CD4-positive, alpha-beta T cell treated with Interferon alpha-2 for 1 hour (primary cell): ENCODE measurements at regions not wholly inside any gene's neighbourhood (a gene's known extent, or its start where the extent isn't known, plus 50 kb on each side); places are given as distances from the start of the nearest gene placed in this dataset.

Source experiments
- DNase-seq, 2 donors: peaks; one replicate each; pipeline ENCODE4 v3.0.0-alpha.2; 2020 to 2022

DNA sequence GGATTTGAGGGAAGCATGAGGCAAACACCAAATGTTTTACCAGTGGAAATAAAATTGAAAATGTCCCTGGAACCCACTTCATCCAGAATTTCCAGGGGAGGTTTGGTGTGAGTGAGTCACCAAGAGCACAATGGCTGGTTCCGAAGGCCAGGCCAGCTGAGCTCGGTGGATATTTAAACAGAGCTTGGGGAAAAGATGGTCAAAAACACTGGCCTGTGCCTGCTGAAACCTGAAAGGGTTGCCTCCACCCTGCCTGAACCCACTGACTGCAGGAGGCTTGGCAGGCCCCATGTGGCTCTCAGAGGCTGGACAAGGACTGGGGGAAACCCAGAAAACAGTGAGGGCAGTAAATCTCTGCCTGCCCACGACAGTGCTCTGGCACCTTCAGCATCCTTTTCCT is 93.9 kb downstream of the TTC32 start:
- no peak for DNase-seq

- DNase-seq, result no peak
These were observed 94.4 kb downstream of the TTC32 start for GRCh38 chr2:19807346-19807745.

DNA sequence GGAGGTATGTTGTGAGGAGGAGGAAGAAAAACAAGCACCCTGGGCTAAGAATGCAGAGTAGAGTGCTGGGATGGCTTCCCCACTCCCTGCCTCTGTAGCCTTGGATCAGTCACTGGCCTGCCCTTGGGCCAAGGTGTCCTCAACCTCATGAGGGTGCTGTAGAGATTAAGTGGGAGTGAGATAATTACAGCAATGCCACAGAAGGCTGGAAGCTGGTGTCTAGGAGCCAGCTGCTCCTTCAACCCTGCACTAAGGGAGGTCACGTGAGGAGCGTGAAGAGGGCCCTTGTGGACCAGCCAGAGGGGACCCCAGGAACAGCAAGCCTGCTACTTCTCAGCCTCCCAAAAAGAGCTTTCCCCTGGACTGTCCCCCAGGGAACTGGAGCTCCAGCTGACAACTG is 95.2 kb downstream of the TTC32 start:
- no peak for DNase-seq

DNA sequence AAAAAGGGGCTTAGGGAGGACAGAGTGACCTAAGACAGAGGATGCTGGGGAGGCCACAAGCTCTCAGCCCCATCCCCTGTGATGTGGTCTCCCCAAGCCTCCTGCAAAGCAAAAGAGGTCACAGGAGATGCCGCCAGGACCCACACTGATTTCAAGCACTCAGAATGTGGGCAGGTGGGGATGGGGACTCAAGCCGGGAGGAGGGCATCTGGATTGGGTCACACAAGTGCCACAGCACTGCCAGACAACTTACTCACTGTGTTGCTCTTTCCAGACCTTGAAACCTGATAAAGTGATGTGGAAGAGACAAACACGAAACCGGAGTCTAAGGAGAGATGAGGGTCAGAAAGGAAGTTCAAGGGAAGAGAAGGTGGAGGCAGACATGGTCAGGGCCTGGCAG is 95.7 kb downstream of the TTC32 start:
- DNase-seq, result no peak

- no peak for DNase-seq
These were observed 96.5 kb downstream of the TTC32 start for GRCh38 chr2:19805266-19805665.

DNA sequence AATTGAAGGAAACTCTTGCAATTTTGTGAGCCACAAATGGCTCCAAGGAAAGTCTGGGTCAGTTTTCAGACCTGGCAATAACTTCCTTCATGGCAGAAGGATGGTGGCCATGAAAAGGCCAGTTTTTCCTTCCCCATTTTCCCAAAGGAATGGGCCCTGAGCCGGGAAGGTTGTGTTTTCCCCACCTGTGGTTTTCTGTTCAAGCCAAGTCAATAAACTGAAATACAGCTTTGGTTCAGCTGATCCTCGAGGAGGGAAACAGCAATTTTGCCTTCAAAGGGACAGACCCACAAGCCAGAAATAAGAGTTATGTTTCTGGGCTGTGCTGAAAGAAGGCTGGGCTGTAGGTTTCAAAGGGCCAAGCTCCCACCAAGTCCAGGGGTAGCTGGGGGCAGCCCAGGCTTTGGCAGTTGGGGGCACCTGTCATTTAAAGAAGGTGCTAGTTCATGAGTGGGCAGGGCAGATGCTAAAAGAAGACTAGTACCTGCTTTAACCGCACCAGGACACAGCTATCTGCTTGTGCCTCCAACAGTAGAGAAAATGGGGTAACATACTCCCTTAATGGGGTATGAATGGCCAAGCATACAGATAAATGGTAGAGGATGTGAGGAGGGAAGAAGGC is 97.0 kb downstream of the TTC32 start:
- no peak for DNase-seq

DNA sequence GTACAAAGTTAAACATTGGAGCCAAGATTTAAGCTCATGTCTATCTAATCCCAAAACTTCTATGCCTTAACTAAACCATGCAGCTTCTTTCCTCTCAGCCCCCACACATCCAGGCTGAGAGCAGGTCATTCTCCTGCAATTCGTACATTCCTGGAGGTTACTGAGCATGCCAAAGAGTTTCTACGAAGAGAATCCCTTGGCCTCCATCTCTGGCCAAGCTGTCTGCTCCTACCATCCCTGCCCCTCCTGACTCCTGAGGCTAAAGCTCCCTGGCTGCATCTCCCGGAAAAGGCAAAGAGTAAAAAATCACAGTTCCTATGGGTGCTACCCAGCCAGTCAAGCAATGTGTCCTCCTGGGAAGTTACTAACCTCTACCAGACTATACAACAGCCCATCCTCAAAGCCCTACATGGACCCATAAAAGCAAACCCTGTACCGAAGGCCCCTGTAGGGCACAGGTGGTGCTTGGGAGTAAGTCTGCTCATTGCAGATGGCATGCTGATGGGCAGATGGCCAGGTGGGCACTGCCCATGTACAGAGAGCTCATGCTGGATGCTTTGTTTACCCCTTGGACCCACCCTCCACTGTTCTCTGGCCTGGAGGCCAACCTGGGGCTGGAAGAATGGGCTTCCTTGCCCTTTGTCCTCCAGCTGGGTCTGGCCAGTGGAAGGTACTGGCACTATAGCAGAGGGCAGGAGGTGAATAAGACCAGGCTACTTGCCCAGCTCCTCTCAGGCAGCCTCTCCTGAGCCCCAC is 99.5 kb downstream of the TTC32 start:
- no peak for DNase-seq

GRCh38 chr2:19801367-19802080 is 100.3 kb downstream of the TTC32 start:
- DNase-seq, result no peak

- DNase-seq, result no peak
These were observed 101.0 kb downstream of the TTC32 start for GRCh38 chr2:19800796-19801195.

GRCh38 chr2:19799881-19800780 is 101.7 kb downstream of the TTC32 start:
- DNase-seq, result no peak

DNA sequence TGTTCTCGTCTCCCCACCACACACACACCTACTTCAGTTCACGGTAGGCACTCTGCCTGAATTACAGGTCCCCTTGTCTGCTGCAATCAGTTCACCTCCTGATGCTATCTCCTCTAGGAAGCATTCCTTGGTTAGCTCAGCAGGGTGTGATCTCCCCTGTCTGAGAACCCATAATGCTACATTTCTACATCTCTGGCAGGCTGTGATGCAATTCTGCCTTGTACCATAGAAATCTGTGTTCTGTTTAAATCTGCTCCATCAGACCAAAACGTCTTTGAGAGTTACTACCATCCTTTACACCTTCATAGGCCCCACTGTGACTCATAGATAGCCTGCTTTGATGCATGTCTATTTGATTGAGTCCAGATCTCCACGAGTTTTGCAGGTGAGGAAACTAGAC is 103.9 kb downstream of the TTC32 start:
- DNase-seq, result no peak

- no peak for DNase-seq
These were observed 104.5 kb downstream of the TTC32 start for GRCh38 chr2:19797243-19797810.

DNA sequence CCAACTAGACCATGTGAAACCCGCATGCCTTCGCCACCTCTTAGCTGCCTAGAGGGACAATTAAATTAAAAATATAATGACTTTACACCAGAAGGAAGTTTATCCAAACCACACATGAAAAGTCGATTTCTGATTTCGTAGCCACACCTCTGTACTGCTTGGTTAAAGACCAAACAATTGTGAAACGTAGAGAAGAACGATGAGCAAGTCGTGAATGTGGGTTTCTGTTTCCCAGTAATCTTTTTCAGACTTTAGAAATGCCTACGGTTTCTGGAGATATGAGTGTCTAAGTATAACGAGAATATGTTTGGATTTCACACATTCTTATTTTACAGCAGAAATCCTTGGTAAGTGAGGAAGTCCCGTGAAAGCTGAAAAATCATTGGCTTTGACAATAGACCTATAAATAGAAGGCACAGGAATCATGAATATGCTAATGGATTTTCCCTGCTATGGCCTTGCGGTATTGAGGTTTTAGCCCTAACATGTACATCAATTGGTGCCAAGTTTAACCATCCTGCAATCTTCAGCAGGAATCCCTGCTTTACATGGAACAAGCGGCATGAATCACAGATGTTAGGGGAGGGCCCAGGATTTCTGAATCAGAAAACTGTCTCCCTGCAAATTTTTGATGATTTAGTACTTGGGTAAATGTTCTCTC is 105.6 kb downstream of the TTC32 start:
- no peak for DNase-seq

GRCh38 chr2:19793132-19793750 is 108.5 kb downstream of the TTC32 start:
- DNase-seq, result no peak

DNA sequence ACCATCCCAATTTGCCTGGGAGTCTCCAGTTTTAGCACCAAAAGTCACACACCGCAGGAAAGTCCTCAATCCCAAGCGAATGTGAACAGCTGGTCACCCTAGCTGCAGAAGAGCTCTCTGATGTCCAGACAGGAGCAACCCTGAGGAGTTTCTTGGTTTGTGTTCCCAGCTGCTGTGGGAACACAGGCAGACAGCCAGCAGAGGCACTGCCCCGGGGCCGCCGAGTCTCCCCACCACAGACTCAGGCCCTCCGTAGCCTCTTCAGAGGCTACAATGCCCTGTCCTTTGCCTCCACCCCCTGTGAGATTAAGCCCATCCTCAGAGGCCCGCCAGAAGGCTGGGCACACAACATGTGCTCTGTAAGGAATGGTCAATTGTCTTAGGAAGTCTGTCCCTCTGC is 111.5 kb downstream of the TTC32 start:
- DNase-seq, result no peak

GRCh38 chr2:19787134-19787533 is 114.6 kb downstream of the TTC32 start:
- DNase-seq, result no peak

GRCh38 chr2:19786408-19787058 is 115.2 kb downstream of the TTC32 start:
- DNase-seq, result no peak

DNA sequence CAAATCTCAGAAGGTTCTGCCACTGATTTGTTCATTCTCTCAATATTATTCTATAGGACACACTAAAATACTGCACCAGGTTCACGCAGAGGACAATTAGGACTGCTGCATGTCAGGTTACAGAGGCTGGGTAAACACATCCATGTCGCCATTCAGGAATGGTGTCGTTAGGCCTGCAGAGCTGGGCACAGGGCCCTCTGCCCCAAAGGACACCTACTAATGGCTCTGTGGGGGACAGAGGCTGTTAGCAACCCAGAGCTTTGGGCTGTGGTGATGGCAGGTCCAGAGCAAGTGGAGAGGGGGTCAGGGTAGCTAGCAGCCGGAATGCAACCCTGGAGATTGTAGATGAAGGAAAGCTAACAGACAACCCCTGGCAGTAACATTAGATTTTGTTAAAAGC is 115.9 kb downstream of the TTC32 start:
- no peak for DNase-seq

DNA sequence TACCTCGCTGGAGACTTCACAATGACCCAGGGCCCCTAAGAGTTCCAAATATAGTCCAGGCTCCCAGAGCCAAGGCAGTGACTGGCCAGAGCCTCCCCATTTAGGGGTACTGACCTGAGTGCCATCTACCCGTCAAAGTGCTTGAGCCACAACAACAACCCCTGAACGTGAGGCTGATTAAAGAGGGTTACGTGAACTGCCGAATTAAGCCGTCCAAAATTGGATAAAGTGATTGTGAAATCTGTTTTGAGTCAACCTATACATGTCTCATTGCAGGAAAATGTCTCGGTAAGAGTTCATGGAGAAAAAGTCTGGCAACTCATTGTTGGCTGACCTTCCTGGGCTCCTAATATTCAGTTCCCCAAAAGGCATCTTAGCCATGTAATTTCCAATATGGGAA is 116.3 kb downstream of the TTC32 start:
- DNase-seq, result no peak

DNA sequence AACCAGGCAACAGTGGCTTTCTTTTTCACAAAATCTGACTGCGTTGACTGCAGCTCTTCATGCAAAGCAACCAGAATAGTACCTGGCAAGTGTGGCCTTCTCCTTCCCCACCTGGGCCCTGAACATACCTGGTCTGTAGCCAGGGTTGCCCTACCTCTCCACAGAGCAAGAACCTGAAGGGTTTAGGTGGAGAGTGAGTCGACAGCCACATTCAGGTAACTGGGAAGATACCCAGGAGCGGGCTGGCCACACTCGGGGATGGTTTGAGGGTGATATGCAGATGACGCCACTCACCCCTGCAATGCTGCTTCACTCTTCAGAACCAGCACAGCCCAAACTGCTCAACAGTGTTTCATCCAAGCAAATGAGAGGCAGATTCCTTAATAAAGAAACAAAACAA is 117.3 kb downstream of the TTC32 start:
- DNase-seq, result no peak

DNA sequence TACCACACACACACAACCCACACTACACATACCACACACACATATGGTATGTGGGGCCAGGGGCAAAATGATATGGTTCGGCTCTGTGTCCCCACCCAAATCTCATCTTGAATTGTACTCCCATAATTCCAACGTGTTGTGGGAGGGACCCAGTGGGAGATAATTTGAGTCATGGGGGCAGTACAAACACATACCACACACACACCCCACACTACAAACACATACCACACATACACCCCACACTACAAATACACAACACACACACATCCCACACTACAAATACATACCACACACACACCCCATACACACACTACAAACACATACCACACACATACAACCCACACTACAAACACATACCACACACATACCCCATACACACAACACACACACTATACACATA is 117.8 kb downstream of the TTC32 start:
- no peak for DNase-seq
